Mucosa of rectum (tissue), 2 donors: ENCODE measurements at regions not wholly inside any gene's neighbourhood (a gene's known extent, or its start where the extent isn't known, plus 50 kb on each side); places are given as distances from the start of the nearest gene placed in this dataset.
"Not testable (repeated sequence)": the region's sequence is repeated elsewhere in the genome, so short reads cannot be mapped to it uniquely, and the experiment has no call there.

Experiments
- H3K27ac ChIP-seq, 2 donors: one replicate each; pipeline ENCODE4 v1.7.0; 2013; ENCODE audit warnings: inconsistent platforms in 2 of 2, low read depth in 2 of 2, low read length in 2 of 2
- H3K27me3 ChIP-seq, 2 donors: one replicate each; pipeline ENCODE4 v1.7.0; 2013; ENCODE audit warnings: low read length in 2 of 2; ENCODE audit not compliant: control insufficient read depth in 2 of 2, insufficient read depth in 2 of 2
- H3K36me3 ChIP-seq, 2 donors: one replicate each; pipeline ENCODE4 v1.7.0; 2013; ENCODE audit warnings: low read length in 2 of 2; ENCODE audit not compliant: control insufficient read depth in 2 of 2, insufficient read depth in 2 of 2
- H3K4me1 ChIP-seq, 2 donors: one replicate each; pipeline ENCODE4 v1.7.0; 2013; ENCODE audit warnings: low read length in 2 of 2, mild to moderate bottlenecking in 1 of 2; ENCODE audit not compliant: control insufficient read depth in 2 of 2, insufficient read depth in 2 of 2
- H3K4me3 ChIP-seq, 2 donors: one replicate each; pipeline ENCODE4 v1.7.0; 2013; ENCODE audit warnings: low read length in 2 of 2
- H3K9ac ChIP-seq, 2 donors: one replicate each; pipeline ENCODE4 v1.7.0; 2013; ENCODE audit warnings: low read length in 2 of 2, low read depth in 1 of 2, mild to moderate bottlenecking in 1 of 2
- H3K9me3 ChIP-seq, 2 donors: one replicate each; pipeline ENCODE4 v1.7.0; 2013; ENCODE audit warnings: low read length in 2 of 2; ENCODE audit not compliant: control insufficient read depth in 2 of 2
- donor health status: healthy.
- donor health status: Normal muscosa, but diverticular disease.

- H3K4me3 ChIP-seq, H3K27ac ChIP-seq, H3K9ac ChIP-seq, H3K27me3 ChIP-seq, H3K36me3 ChIP-seq, H3K4me1 ChIP-seq, H3K9me3 ChIP-seq: not testable (repeated sequence)
Measured at GRCh38 chr2:181737302-181737701, 57.0 kb upstream of the NEUROD1 start.

- Histone ChIP-seq H3K9me3 (no peaks in the 10 kb centered on the region), H3K27me3 (no peaks in the 10 kb centered on the region), H3K27ac (no peak overlapping the region), H3K9ac (no peak overlapping the region), H3K4me3 (no peak overlapping the region), H3K4me1 (no peaks in the 10 kb centered on the region), H3K36me3 (no peaks in the 10 kb centered on the region)
Measured at GRCh38 chr2:181738074-181738473, 57.8 kb upstream of the NEUROD1 start.

- no peaks in the 10 kb centered on the region for H3K36me3 ChIP-seq
- no peak overlapping the region for H3K4me3 ChIP-seq
- H3K27ac ChIP-seq, result no peak overlapping the region
- no peak overlapping the region for H3K9ac ChIP-seq
- peaks cover 0 to 2% of the 10 kb centered on the region in 2 donors for H3K4me1 ChIP-seq
- no peaks in the 10 kb centered on the region for H3K9me3 ChIP-seq
- no peaks in the 10 kb centered on the region for H3K27me3 ChIP-seq
Measured at GRCh38 chr2:181738563-181738962, 58.2 kb upstream of the NEUROD1 start.

GRCh38 chr2:181741756-181742155 lies 61.4 kb upstream of the NEUROD1 start:
- H3K27me3 ChIP-seq, result no peaks in the 10 kb centered on the region
- no peaks in the 10 kb centered on the region for H3K36me3 ChIP-seq
- no peaks in the 10 kb centered on the region for H3K9me3 ChIP-seq
- no peak overlapping the region for H3K4me3 ChIP-seq
- H3K9ac ChIP-seq, result no peak overlapping the region
- peaks cover 0 to 2% of the 10 kb centered on the region in 2 donors for H3K4me1 ChIP-seq
- H3K27ac ChIP-seq, result no peak overlapping the region

GRCh38 chr2:181742361-181742760 lies 62.0 kb upstream of the NEUROD1 start:
- no peaks in the 10 kb centered on the region for H3K27me3 ChIP-seq
- no peak overlapping the region for H3K27ac ChIP-seq
- no peak overlapping the region for H3K4me3 ChIP-seq
- H3K9me3 ChIP-seq, result no peaks in the 10 kb centered on the region
- H3K4me1 ChIP-seq, result peaks cover 0 to 2% of the 10 kb centered on the region in 2 donors
- H3K9ac ChIP-seq, result no peak overlapping the region
- H3K36me3 ChIP-seq, result no peaks in the 10 kb centered on the region

GRCh38 chr2:181742922-181743722 lies 62.8 kb upstream of the NEUROD1 start:
- Histone ChIP-seq H3K27me3 (no peaks in the 10 kb centered on the region), H3K9ac (no peak overlapping the region), H3K4me1 (peaks cover 0 to 2% of the 10 kb centered on the region in 2 donors), H3K27ac (no peak overlapping the region), H3K36me3 (no peaks in the 10 kb centered on the region), H3K9me3 (no peaks in the 10 kb centered on the region), H3K4me3 (no peak overlapping the region)

GRCh38 chr2:181743723-181744031 lies 63.4 kb upstream of the NEUROD1 start:
- Histone ChIP-seq H3K4me3 (no peak overlapping the region), H3K36me3 (no peaks in the 10 kb centered on the region), H3K9ac (no peak overlapping the region), H3K4me1 (peaks cover 0 to 2% of the 10 kb centered on the region in 2 donors), H3K9me3 (no peaks in the 10 kb centered on the region), H3K27me3 (no peaks in the 10 kb centered on the region), H3K27ac (no peak overlapping the region)

GRCh38 chr2:181745796-181746540 lies 65.7 kb upstream of the NEUROD1 start:
- no peaks in the 10 kb centered on the region for H3K36me3 ChIP-seq
- H3K4me3 ChIP-seq, result no peak overlapping the region

GRCh38 chr2:181746844-181747243 lies 66.5 kb upstream of the NEUROD1 start:
- no peaks in the 10 kb centered on the region for H3K36me3 ChIP-seq
- H3K27ac ChIP-seq, result no peak overlapping the region
- no peaks in the 10 kb centered on the region for H3K9me3 ChIP-seq
- H3K4me1 ChIP-seq, result peaks cover 0 to 2% of the 10 kb centered on the region in 2 donors
- H3K27me3 ChIP-seq, result no peaks in the 10 kb centered on the region
- H3K4me3 ChIP-seq, result no peak overlapping the region
- H3K9ac ChIP-seq, result no peak overlapping the region

More at GRCh38 chr2:181745796-181746540, 65.7 kb upstream of the NEUROD1 start:
- peaks cover 0 to 2% of the 10 kb centered on the region in 2 donors for H3K4me1 ChIP-seq
- H3K27me3 ChIP-seq, result no peaks in the 10 kb centered on the region
- no peak overlapping the region for H3K27ac ChIP-seq
- no peak overlapping the region for H3K9ac ChIP-seq
- H3K9me3 ChIP-seq, result no peaks in the 10 kb centered on the region

- Histone ChIP-seq H3K4me1 (no peaks in the 10 kb centered on the region), H3K27ac (no peak overlapping the region), H3K36me3 (no peaks in the 10 kb centered on the region), H3K4me3 (no peak overlapping the region), H3K27me3 (no peaks in the 10 kb centered on the region), H3K9ac (no peak overlapping the region), H3K9me3 (no peaks in the 10 kb centered on the region)
Measured at GRCh38 chr2:181750305-181750704, 70.0 kb upstream of the NEUROD1 start.
